Hepatocyte (in vitro differentiated cells): ENCODE measurements at regions not wholly inside any gene's neighbourhood (a gene's known extent, or its start where the extent isn't known, plus 50 kb on each side); places are given as distances from the start of the nearest gene placed in this dataset.

ENCODE experiments used
- DNase-seq: peaks from one replicate; pipeline ENCODE4 v3.0.0-alpha.2; 2016; ENCODE audit warnings: low spot score
- H2AFZ ChIP-seq: fragments of 200-600 bp; sonication (generic); 2 replicates; pipeline ENCODE4 v1.6.0; 2016; ENCODE audit warnings: antibody characterized with exemption, mild to moderate bottlenecking
- H3K27ac ChIP-seq: fragments of 200-600 bp; sonication (generic); 2 replicates; pipeline ENCODE4 v1.5.1; 2016; ENCODE audit warnings: mild to moderate bottlenecking
- H3K27me3 ChIP-seq: fragments of 200-600 bp; sonication (generic); 2 replicates; pipeline ENCODE4 v1.6.1; 2016
- H3K36me3 ChIP-seq: fragments of 200-600 bp; sonication (generic); replicated peaks from 2 replicates; pipeline ENCODE4 v1.5.1; 2016; ENCODE audit warnings: low read depth; ENCODE audit not compliant: insufficient read depth
- H3K4me1 ChIP-seq: fragments of 200-600 bp; sonication (generic); 2 replicates; pipeline ENCODE4 v1.5.1; 2016; ENCODE audit warnings: mild to moderate bottlenecking, moderate library complexity; ENCODE audit not compliant: insufficient read depth
- H3K4me2 ChIP-seq: fragments of 200-600 bp; sonication (generic); 2 replicates; pipeline ENCODE4 v1.6.0; 2016
- H3K4me3 ChIP-seq: fragments of 200-600 bp; sonication (generic); 2 replicates; pipeline ENCODE4 v1.5.1; 2016; ENCODE audit warnings: mild to moderate bottlenecking
- H3K79me2 ChIP-seq: fragments of 200-600 bp; sonication (generic); 2 replicates; pipeline ENCODE4 v1.6.0; 2017; ENCODE audit warnings: mild to moderate bottlenecking
- H3K9me2 ChIP-seq: fragments of 200-600 bp; sonication (generic); replicated peaks from 2 replicates; pipeline ENCODE4 v1.6.0; 2017; ENCODE audit warnings: mild to moderate bottlenecking; ENCODE audit not compliant: insufficient read depth
- H3K9me3 ChIP-seq: fragments of 200-600 bp; sonication (generic); 2 replicates; pipeline ENCODE4 v1.5.1; 2016; ENCODE audit warnings: low read depth, mild to moderate bottlenecking
- H4K20me1 ChIP-seq: fragments of 200-600 bp; sonication (generic); 2 replicates; pipeline ENCODE4 v1.6.0; 2016; ENCODE audit warnings: mild to moderate bottlenecking; ENCODE audit not compliant: insufficient read depth, poor library complexity, severe bottlenecking
- CTCF ChIP-seq: fragments of 200-600 bp; sonication (generic); IDR thresholded peaks from 2 replicates; pipeline ENCODE4 v1.5.1; 2016; ENCODE audit warnings: antibody characterized with exemption, mild to moderate bottlenecking; ENCODE audit not compliant: poor library complexity
- EZH2 ChIP-seq: fragments of 200-600 bp; sonication (generic); IDR thresholded peaks from 2 replicates; pipeline ENCODE4 v1.6.1; 2016; ENCODE audit warnings: antibody characterized with exemption, mild to moderate bottlenecking, borderline replicate concordance
- EZH2phosphoT487 ChIP-seq: fragments of 200-600 bp; sonication (generic); IDR thresholded peaks from one replicate; pipeline ENCODE4 v1.6.1; 2018; ENCODE audit warnings: antibody characterized with exemption, mild to moderate bottlenecking, low read depth, moderate library complexity; ENCODE audit not compliant: unreplicated experiment, severe bottlenecking
- WGBS: methylation state at CpG from one replicate; pipeline ENCODE4 v1.1.6; 2016; ENCODE audit warnings: low lambda C conversion rate; ENCODE audit errors: missing lambda C conversion rate; 5-methylcytosine and 5-hydroxymethylcytosine counted together

GRCh38 chrX:42117318-42117717, 194.0 kb upstream of the CASK start:
- Histone ChIP-seq H3K4me1 (no peaks in the 10 kb centered on the region), H3K4me3 (no peak overlapping the region), H3K27me3 (no peaks in the 10 kb centered on the region), H3K79me2 (no peaks in the 10 kb centered on the region), H3K4me2 (no peak overlapping the region), H3K9me2 (no peaks in the 10 kb centered on the region), H3K27ac (no peak overlapping the region), H3K9me3 (no peaks in the 10 kb centered on the region), H3K36me3 (no peaks in the 10 kb centered on the region), H4K20me1 (no peaks in the 10 kb centered on the region), H2AFZ (no peak overlapping the region)
- DNase-seq = no peak
- 77% methylated on average over 2 of the region's 2 CpGs for WGBS
- no peak for TF ChIP-seq EZH2phosphoT487
- no peak for TF ChIP-seq EZH2
- TF ChIP-seq CTCF = no peak

GRCh38 chrX:42109428-42109827, 186.1 kb upstream of the CASK start:
- Histone ChIP-seq H3K79me2 (no peaks in the 10 kb centered on the region), H2AFZ (no peak overlapping the region), H3K36me3 (no peaks in the 10 kb centered on the region), H4K20me1 (no peaks in the 10 kb centered on the region), H3K4me1 (no peaks in the 10 kb centered on the region), H3K27ac (no peak overlapping the region), H3K4me2 (no peak overlapping the region), H3K27me3 (no peaks in the 10 kb centered on the region), H3K4me3 (no peak overlapping the region), H3K9me3 (peaks cover 6% of the 10 kb centered on the region), H3K9me2 (no peaks in the 10 kb centered on the region)
- no peak for DNase-seq
- no peak for TF ChIP-seq EZH2phosphoT487
- no peak for TF ChIP-seq EZH2
- no peak for TF ChIP-seq CTCF
- WGBS = 86% methylated on average over 2 of the region's 2 CpGs

GRCh38 chrX:42107495-42108488, 184.4 kb upstream of the CASK start:
- no peaks in the 10 kb centered on the region for H3K27me3 ChIP-seq
- H3K27ac ChIP-seq = peak overlapping the region; percentile 25
- no peaks in the 10 kb centered on the region for H3K4me1 ChIP-seq
- TF ChIP-seq EZH2 (no peak), CTCF (no peak), EZH2phosphoT487 (no peak)
- H2AFZ ChIP-seq = no peak overlapping the region
- no peak for DNase-seq
- no peaks in the 10 kb centered on the region for H3K79me2 ChIP-seq
- 68% methylated on average over 8 of the region's 8 CpGs for WGBS
- H3K9me2 ChIP-seq = no peaks in the 10 kb centered on the region
- no peaks in the 10 kb centered on the region for H3K36me3 ChIP-seq
- H4K20me1 ChIP-seq = no peaks in the 10 kb centered on the region
- peaks cover 6% of the 10 kb centered on the region for H3K9me3 ChIP-seq
- no peak overlapping the region for H3K4me2 ChIP-seq
- no peak overlapping the region for H3K4me3 ChIP-seq
